ENCODE measurements at regions not wholly inside any gene's neighbourhood (a gene's known extent, or its start where the extent isn't known, plus 50 kb on each side); places are given as distances from the start of the nearest gene placed in this dataset.
"Not testable (repeated sequence)": the region's sequence is repeated elsewhere in the genome, so short reads cannot be mapped to it uniquely, and the experiment has no call there.

GRCh38 chr2:215889240-215889969 lies 123.9 kb downstream of the MREG start:
- DNase-seq (ENCODE audit: extremely low read depth, low read depth): not testable (repeated sequence)

DNA sequence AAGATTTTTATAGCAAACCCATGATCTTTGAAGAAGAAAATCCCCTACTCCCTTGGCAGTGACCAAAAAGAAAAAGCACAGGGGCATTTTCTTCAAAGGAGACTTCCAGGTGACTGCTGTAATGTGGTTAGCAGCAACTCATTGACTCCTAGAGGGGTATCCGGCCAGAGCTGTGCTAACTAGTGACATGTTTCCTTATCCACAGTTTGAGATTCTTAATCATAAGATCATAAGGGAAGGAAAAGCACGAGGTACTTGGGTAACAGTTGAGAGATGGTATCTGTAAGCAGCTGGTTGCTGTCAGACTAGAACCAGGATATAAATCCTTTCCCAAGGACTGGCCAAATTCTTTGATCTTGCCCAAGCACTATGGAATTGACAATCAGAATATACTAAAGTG lies 124.7 kb downstream of the MREG start:
- no peak for DNase-seq (ENCODE audit: extremely low read depth, low read depth)

- no peak for DNase-seq (ENCODE audit: extremely low read depth, low read depth)
Measured at GRCh38 chr2:215887303-215887702, 126.0 kb downstream of the MREG start.

DNA sequence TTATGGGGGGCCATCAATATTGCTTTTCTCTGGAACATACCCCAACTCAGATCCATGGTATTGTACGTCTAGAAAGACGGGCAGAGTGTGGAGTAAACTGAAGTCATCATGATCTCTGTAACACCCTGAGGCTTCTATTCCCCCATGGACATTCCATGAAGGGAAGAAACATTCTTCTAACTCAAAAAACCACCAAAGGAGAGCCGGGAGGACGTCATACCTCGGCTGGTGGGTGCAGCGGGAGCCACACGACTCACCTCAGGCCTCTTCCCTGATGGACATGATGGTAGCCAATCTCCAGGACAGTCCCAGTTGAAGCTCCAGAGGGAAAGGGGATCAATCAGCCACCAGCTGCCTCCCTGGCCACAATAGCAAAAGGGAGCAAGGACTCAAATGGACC lies 127.3 kb downstream of the MREG start:
- DNase-seq (ENCODE audit: extremely low read depth, low read depth): no peak

DNA sequence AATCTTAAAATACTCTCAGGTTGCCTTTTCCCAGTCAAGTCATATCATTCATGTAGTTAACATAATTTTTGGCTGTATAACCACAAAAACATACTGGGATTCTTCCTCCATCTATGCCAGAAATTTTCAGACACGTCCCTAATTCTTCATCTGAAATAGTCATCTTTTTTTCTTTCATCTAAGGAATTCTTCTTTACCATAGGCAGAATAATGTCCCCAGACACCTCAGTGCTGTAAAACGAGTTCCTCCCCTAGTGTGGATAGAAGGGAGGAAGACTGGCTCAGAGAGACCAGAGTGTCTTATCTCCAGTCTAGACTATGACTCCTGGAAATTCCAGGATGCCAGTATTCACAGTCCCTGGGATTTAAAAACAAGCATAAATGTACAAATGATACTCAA lies 127.8 kb downstream of the MREG start:
- DNase-seq (ENCODE audit: extremely low read depth, low read depth): no peak

- DNase-seq (ENCODE audit: extremely low read depth, low read depth): no peak
Measured at GRCh38 chr2:215884451-215885087, 128.8 kb downstream of the MREG start.

DNA sequence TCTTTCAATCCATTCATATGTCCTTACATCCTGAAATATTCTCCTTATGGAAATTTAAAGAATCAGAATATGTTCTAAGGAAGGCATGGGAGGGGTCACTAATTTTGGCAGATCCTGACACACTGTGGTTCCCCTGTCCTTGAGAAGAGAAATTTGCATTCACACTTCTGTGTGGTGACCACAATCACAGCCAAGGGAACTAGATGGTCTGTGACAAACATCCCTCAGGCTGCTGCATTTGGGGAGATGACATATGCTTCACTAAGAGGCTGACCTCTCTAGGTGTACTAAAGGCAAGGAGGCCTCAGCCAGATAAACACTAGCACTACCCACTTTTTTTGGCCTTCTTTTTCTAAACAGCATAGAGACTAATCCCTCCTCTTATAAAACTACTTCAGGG lies 129.6 kb downstream of the MREG start:
- DNase-seq (ENCODE audit: extremely low read depth, low read depth): no peak

- DNase-seq (ENCODE audit: extremely low read depth, low read depth): no peak
Measured at GRCh38 chr2:215882689-215883088, 130.7 kb downstream of the MREG start.

- DNase-seq (ENCODE audit: extremely low read depth, low read depth): no peak
Measured at GRCh38 chr2:215881582-215881981, 131.8 kb downstream of the MREG start.

GRCh38 chr2:215880970-215881369 lies 132.4 kb downstream of the MREG start:
- no peak for DNase-seq (ENCODE audit: extremely low read depth, low read depth)

- no peak for DNase-seq (ENCODE audit: extremely low read depth, low read depth)
Measured at GRCh38 chr2:215879977-215880940, 133.1 kb downstream of the MREG start.

DNA sequence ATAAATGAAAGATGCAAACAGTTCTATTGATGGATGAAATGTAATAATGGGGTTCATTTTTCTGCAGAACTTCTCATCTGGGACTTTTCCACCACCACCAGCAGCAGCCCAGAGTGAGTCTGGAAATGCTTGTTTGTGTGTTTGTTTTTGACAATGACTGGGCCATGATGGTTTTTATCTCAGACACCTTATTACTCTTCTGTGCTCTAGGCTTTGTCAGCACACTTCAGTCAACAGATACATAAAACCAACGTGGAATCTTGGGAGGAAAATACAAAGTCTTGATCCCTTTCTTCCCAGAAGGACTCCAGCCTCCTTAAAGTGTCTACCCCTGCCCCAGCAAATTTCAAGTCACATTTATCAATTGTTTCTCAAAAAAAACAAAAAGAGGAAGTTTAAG lies 134.0 kb downstream of the MREG start:
- no peak for DNase-seq (ENCODE audit: extremely low read depth, low read depth)

DNA sequence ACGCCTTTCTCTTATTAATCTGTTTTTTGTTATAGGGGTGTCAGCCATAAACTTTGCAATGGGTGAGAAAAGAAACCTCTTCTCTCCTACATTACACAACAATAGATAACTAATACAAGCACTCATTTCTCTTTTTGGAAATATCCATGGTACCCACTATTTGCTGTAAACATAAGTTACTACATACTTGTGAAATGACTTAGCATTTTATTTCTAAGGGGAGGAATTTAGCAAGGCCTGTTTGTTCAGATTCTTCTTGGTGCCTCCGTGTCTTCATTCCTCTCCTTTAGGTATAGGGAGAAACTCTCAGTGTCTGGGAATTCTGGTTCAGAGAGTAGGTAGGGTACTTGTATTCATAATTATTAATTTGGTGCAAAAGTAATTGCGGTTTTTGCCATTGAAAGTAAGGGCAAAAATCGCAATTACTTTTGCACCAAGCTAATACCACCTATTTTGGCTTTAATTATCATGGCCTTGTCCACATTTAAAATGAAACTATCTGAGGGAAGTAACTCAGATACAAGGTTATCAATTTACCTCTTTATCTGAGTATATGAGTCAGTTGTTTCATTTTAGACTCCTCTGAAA lies 134.8 kb downstream of the MREG start:
- DNase-seq (ENCODE audit: extremely low read depth, low read depth): peak; percentile 49

GRCh38 chr2:215876937-215877238 lies 136.5 kb downstream of the MREG start:
- no peak for DNase-seq (ENCODE audit: extremely low read depth, low read depth)

- DNase-seq (ENCODE audit: extremely low read depth, low read depth): no peak
Measured at GRCh38 chr2:215876139-215876936, 137.0 kb downstream of the MREG start.

- no peak for DNase-seq (ENCODE audit: extremely low read depth, low read depth)
Measured at GRCh38 chr2:215874418-215874817, 138.9 kb downstream of the MREG start.

DNA sequence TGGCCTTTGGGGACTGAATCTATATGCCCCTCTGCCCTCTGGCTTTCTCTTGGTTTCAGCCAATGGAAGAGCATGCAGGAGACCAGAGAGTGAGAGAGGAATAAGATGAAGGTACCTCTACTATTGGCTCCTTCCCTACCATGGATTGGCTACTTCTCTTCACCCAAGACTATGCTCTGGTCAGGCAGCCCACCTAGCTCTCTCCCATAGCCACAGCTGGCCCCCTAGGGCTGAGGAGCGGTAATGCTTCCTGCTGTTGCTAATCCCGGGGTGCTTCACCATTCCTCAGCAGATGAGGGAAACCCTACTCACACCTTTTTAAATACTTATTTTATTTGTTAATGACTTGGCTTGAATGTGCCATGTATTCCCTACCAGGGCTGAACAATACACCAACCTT lies 142.4 kb downstream of the MREG start:
- DNase-seq (ENCODE audit: extremely low read depth, low read depth): peak; percentile 37

GRCh38 chr2:215870088-215870490 lies 143.3 kb downstream of the MREG start:
- DNase-seq (ENCODE audit: extremely low read depth, low read depth): peak; percentile 93

- no peak for DNase-seq (ENCODE audit: extremely low read depth, low read depth)
Measured at GRCh38 chr2:215868846-215869543, 144.4 kb downstream of the MREG start.

- DNase-seq (ENCODE audit: extremely low read depth, low read depth): no peak
Measured at GRCh38 chr2:215866606-215867005, 146.7 kb downstream of the MREG start.
